Cerebellar nuclear complex (tissue), 1 donor: ENCODE measurements at regions not wholly inside any gene's neighbourhood (a gene's known extent, or its start where the extent isn't known, plus 50 kb on each side); places are given as distances from the start of the nearest gene placed in this dataset.

Experiments used
- DNase-seq, 2 experiments: peaks; one replicate each; lab custom pipeline; 2025; lab: John Stamatoyannopoulos, UW

- DNase-seq, result no peak
Measured at GRCh38 chr14:58783792-58784511, 146.2 kb downstream of the DACT1 start.

- DNase-seq, result no peak
Measured at GRCh38 chr14:58784931-58785330, 147.2 kb downstream of the DACT1 start.

- DNase-seq, result no peak
Measured at GRCh38 chr14:58785701-58786100, 147.9 kb downstream of the DACT1 start.

- no peak for DNase-seq
Measured at GRCh38 chr14:58787592-58787991, 149.8 kb downstream of the DACT1 start.

GRCh38 chr14:58788655-58789503 is 151.1 kb downstream of the DACT1 start:
- DNase-seq, result no peak

GRCh38 chr14:58789736-58790135 is 152.0 kb downstream of the DACT1 start:
- DNase-seq, result no peak

- no peak for DNase-seq
Measured at GRCh38 chr14:58792416-58792815, 154.7 kb downstream of the DACT1 start.

- DNase-seq, result no peak
Measured at GRCh38 chr14:58793131-58793740, 155.5 kb downstream of the DACT1 start.

- DNase-seq, result no peak
Measured at GRCh38 chr14:58794993-58795762, 157.4 kb downstream of the DACT1 start.

- DNase-seq, result no peak
Measured at GRCh38 chr14:58796242-58797009, 158.7 kb downstream of the DACT1 start.

- DNase-seq, result no peak
Measured at GRCh38 chr14:58797010-58797429, 159.3 kb downstream of the DACT1 start.

GRCh38 chr14:58798173-58798572 is 160.4 kb downstream of the DACT1 start:
- DNase-seq, result no peak

- no peak for DNase-seq
Measured at GRCh38 chr14:58801086-58801485, 163.3 kb downstream of the DACT1 start.

- DNase-seq, result no peak
Measured at GRCh38 chr14:58805057-58805456, 167.3 kb downstream of the DACT1 start.

GRCh38 chr14:58805605-58806409 is 168.0 kb downstream of the DACT1 start:
- DNase-seq, result no peak

GRCh38 chr14:58807191-58807590 is 169.4 kb downstream of the DACT1 start:
- no peak for DNase-seq

- DNase-seq, result no peak
Measured at GRCh38 chr14:58808828-58809227, 171.1 kb downstream of the DACT1 start.

- DNase-seq, result no peak
Measured at GRCh38 chr14:58809520-58809919, 171.8 kb downstream of the DACT1 start.

GRCh38 chr14:58812050-58812910 is 174.5 kb downstream of the DACT1 start:
- no peak for DNase-seq
